ENCODE measurements at regions not wholly inside any gene's neighbourhood (a gene's known extent, or its start where the extent isn't known, plus 50 kb on each side); places are given as distances from the start of the nearest gene placed in this dataset.

GRCh38 chr5:155624597-155625241, 611.2 kb downstream of the KIF4B start:
- in situ Hi-C loops (cut with HindIII; ENCODE audit: low sequenced_read_pairs) = no loop called here
- TF ChIP-seq, protein P1, sequence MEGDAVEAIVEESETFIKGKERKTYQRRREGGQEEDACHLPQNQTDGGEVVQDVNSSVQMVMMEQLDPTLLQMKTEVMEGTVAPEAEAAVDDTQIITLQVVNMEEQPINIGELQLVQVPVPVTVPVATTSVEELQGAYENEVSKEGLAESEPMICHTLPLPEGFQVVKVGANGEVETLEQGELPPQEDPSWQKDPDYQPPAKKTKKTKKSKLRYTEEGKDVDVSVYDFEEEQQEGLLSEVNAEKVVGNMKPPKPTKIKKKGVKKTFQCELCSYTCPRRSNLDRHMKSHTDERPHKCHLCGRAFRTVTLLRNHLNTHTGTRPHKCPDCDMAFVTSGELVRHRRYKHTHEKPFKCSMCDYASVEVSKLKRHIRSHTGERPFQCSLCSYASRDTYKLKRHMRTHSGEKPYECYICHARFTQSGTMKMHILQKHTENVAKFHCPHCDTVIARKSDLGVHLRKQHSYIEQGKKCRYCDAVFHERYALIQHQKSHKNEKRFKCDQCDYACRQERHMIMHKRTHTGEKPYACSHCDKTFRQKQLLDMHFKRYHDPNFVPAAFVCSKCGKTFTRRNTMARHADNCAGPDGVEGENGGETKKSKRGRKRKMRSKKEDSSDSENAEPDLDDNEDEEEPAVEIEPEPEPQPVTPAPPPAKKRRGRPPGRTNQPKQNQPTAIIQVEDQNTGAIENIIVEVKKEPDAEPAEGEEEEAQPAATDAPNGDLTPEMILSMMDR (IDR thresholded peaks at IDR 0.05; ENCODE audit: low read depth, low read length) = no peak
- DNase-seq (ENCODE audit: low read depth, low spot score) = no peak
- no peak overlapping the region for H3K4me3 ChIP-seq (ENCODE audit: low read depth, low read length)

GRCh38 chr5:155625315-155625714, 611.8 kb downstream of the KIF4B start:
- in situ Hi-C loops (cut with HindIII; ENCODE audit: low sequenced_read_pairs) = no loop called here
- TF ChIP-seq, protein P1 (IDR thresholded peaks at IDR 0.05; ENCODE audit: low read depth, low read length) = no peak
- no peak for DNase-seq (ENCODE audit: low read depth, low spot score)

DNA sequence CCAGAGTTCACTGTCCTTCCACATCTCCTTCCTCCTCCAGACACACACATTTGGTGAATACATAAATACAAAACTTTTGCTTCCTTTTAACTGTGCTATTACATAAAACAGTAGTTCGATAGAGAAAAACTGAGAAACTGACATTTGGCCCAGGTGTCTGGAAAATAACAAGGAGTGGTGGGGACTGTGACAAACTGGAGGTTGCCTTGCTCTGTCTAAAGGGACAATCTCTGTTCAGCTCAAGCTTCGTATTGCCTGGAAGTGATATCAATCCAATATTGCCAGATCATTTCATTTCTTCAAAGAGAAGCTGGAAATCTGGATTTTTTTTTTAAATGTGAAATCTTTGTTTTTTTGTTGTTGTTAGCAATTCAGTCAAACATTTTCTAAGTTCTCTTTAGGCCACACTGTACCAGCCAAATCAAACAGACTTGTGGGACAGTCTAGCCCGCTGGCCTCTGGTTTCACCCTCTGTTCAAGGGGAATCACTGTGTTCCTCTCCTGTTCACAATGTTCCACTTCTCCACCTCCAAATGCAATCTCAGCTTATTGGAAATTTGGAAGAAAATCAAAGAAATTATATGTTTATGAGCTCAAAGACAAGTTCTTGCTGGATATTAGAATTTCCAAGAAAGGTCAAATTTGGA, 612.5 kb downstream of the KIF4B start:
- TF ChIP-seq, protein P1 (IDR thresholded peaks at IDR 0.05; ENCODE audit: low read depth, low read length) = no peak
- in situ Hi-C loops (cut with HindIII; ENCODE audit: low sequenced_read_pairs) = no loop called here
- no peak overlapping the region for H3K4me3 ChIP-seq (ENCODE audit: low read depth, low read length)
- no peak for DNase-seq (ENCODE audit: low read depth, low spot score)

More at GRCh38 chr5:155625315-155625714, 611.8 kb downstream of the KIF4B start:
- H3K4me3 ChIP-seq (ENCODE audit: low read depth, low read length) = no peak overlapping the region

DNA sequence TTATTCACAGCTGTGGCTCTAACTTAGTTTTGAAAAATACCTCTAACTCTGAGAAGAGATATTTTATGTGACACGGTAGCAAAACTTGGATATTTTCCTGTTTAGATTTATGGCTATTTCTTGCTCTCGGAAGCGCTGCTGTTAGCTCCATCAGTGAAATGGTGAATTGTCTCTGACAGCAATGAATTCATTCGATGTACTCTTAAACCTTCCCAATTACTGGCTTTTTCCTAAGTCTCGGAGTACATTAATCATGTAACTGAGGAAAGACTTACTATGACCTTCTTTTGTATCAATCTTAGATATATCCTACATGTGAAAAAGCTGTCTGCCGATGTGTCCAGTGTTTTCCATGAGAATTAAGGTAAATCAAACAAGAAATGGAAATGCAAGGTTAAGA, 613.0 kb downstream of the KIF4B start:
- TF ChIP-seq, protein P1 (IDR thresholded peaks at IDR 0.05; ENCODE audit: low read depth, low read length) = no peak
- no peak for DNase-seq (ENCODE audit: low read depth, low spot score)
- no peak overlapping the region for H3K4me3 ChIP-seq (ENCODE audit: low read depth, low read length)
- in situ Hi-C loops (cut with HindIII; ENCODE audit: low sequenced_read_pairs) = no loop called here

GRCh38 chr5:155628346-155628745, 614.8 kb downstream of the KIF4B start:
- TF ChIP-seq, protein P1 (IDR thresholded peaks at IDR 0.05; ENCODE audit: low read depth, low read length) = no peak
- H3K4me3 ChIP-seq (ENCODE audit: low read depth, low read length) = no peak overlapping the region
- no peak for DNase-seq (ENCODE audit: low read depth, low spot score)
- in situ Hi-C loops (cut with HindIII; ENCODE audit: low sequenced_read_pairs) = no loop called here

- in situ Hi-C loops (cut with HindIII; ENCODE audit: low sequenced_read_pairs) = no loop called here
- no peak for DNase-seq (ENCODE audit: low read depth, low spot score)
- H3K4me3 ChIP-seq (ENCODE audit: low read depth, low read length) = no peak overlapping the region
- TF ChIP-seq, protein P1 (IDR thresholded peaks at IDR 0.05; ENCODE audit: low read depth, low read length) = no peak
Observed at GRCh38 chr5:155629597-155629996, 616.0 kb downstream of the KIF4B start.
